Effector memory CD4-positive, alpha-beta T cell (primary cell): ENCODE measurements at regions not wholly inside any gene's neighbourhood (a gene's known extent, or its start where the extent isn't known, plus 50 kb on each side); places are given as distances from the start of the nearest gene placed in this dataset.

Source experiments
- DNase-seq, 3 donors: peaks; one replicate each; pipeline ENCODE4 v3.0.0-alpha.2; 2020
- H3K27ac ChIP-seq: 2 replicates; pipeline ENCODE4 v1.7.0; 2013; ENCODE audit warnings: mild to moderate bottlenecking, low read length, moderate library complexity; ENCODE audit not compliant: insufficient read depth, poor library complexity, severe bottlenecking
- H3K27me3 ChIP-seq: replicated peaks from 2 replicates; pipeline ENCODE4 v1.7.0; 2013; ENCODE audit warnings: mild to moderate bottlenecking, low read length; ENCODE audit not compliant: insufficient read depth, control insufficient read depth, poor library complexity, severe bottlenecking
- H3K36me3 ChIP-seq: 2 replicates; pipeline ENCODE4 v1.7.0; 2013; ENCODE audit warnings: mild to moderate bottlenecking, low read length, moderate library complexity; ENCODE audit not compliant: control insufficient read depth, insufficient read depth
- H3K4me1 ChIP-seq: 2 replicates; pipeline ENCODE4 v1.7.0; 2013; ENCODE audit warnings: low read length, mild to moderate bottlenecking; ENCODE audit not compliant: control insufficient read depth, insufficient read depth, poor library complexity, severe bottlenecking
- H3K4me3 ChIP-seq: 2 replicates; pipeline ENCODE4 v1.7.0; 2013; ENCODE audit warnings: low read length, low read depth, mild to moderate bottlenecking; ENCODE audit not compliant: insufficient read depth, poor library complexity, severe bottlenecking
- H3K9me3 ChIP-seq: 2 replicates; pipeline ENCODE4 v1.7.0; 2013; ENCODE audit warnings: mild to moderate bottlenecking, low read length, moderate library complexity; ENCODE audit not compliant: control insufficient read depth

- H3K27me3 ChIP-seq = no peaks in the 10 kb centered on the region
- no peaks in the 10 kb centered on the region for H3K4me1 ChIP-seq
- no peak for DNase-seq
- H3K36me3 ChIP-seq = no peaks in the 10 kb centered on the region
- H3K27ac ChIP-seq = no peak overlapping the region
- H3K4me3 ChIP-seq = no peak overlapping the region
- no peaks in the 10 kb centered on the region for H3K9me3 ChIP-seq
Observed at GRCh38 chr10:3429676-3430075, 257.1 kb upstream of the PITRM1 start.

GRCh38 chr10:3428826-3429225 is 256.2 kb upstream of the PITRM1 start:
- no peak for DNase-seq
- Histone ChIP-seq H3K36me3 (no peaks in the 10 kb centered on the region), H3K9me3 (no peaks in the 10 kb centered on the region), H3K27ac (no peak overlapping the region), H3K4me3 (no peak overlapping the region), H3K27me3 (no peaks in the 10 kb centered on the region), H3K4me1 (no peaks in the 10 kb centered on the region)

GRCh38 chr10:3427950-3428354 is 255.4 kb upstream of the PITRM1 start:
- no peaks in the 10 kb centered on the region for H3K36me3 ChIP-seq
- H3K27me3 ChIP-seq = no peaks in the 10 kb centered on the region
- no peaks in the 10 kb centered on the region for H3K4me1 ChIP-seq
- H3K4me3 ChIP-seq = no peak overlapping the region
- H3K27ac ChIP-seq = no peak overlapping the region
- DNase-seq = no peak
- no peaks in the 10 kb centered on the region for H3K9me3 ChIP-seq

DNA sequence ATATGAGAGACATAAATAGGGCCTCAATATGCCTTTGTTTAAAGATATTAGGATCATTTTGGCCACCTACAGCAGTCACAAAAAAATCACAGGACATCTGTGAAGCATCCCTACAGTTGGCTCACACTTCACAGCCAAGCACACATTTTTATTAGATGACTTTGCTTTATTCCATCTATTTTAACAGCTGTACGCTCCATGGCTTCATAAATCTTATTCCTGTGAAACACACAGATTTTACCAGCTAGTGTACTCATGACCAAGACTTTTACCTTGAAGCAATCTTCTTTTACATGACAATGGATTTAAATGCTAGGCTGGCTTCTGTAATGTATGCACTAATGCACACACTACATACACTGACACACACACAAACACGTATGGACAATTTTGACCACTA is 254.8 kb upstream of the PITRM1 start:
- no peaks in the 10 kb centered on the region for H3K36me3 ChIP-seq
- no peaks in the 10 kb centered on the region for H3K9me3 ChIP-seq
- no peak overlapping the region for H3K27ac ChIP-seq
- no peaks in the 10 kb centered on the region for H3K27me3 ChIP-seq
- no peaks in the 10 kb centered on the region for H3K4me1 ChIP-seq
- DNase-seq = no peak
- H3K4me3 ChIP-seq = no peak overlapping the region

DNA sequence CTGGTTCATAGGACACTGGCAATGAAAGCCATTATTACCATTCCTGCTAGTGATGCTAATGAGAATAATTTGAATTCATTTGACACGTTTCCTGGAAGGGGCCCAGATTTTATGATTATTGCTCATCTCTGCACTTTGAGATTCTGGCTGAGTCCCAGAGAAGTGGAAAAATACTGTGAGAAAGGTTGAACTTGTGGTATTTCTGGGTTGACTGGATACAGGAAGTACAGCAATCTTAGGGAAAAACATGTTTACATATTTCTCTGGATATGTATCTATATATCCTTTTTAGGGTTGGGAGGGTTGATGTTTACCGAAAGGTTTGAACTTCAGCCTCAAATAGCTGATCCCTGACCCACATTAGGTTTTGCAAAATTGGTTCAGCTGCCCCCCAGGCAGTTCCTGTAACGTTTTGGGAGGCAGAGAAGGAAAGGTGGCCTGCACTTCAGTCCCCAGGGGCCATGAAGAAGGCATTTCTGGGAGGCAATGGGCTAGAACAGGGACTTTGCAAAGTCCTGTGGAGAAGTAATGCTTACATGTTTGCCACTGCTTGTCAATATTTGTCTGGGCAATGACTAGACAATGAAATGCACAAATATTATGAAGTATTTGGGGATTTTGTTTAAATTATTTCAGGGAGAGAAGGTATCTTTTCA is 253.7 kb upstream of the PITRM1 start:
- H3K27me3 ChIP-seq = no peaks in the 10 kb centered on the region
- DNase-seq = no peak
- H3K4me3 ChIP-seq = no peak overlapping the region
- H3K9me3 ChIP-seq = no peaks in the 10 kb centered on the region
- H3K27ac ChIP-seq = no peak overlapping the region
- no peaks in the 10 kb centered on the region for H3K36me3 ChIP-seq
- no peaks in the 10 kb centered on the region for H3K4me1 ChIP-seq

DNA sequence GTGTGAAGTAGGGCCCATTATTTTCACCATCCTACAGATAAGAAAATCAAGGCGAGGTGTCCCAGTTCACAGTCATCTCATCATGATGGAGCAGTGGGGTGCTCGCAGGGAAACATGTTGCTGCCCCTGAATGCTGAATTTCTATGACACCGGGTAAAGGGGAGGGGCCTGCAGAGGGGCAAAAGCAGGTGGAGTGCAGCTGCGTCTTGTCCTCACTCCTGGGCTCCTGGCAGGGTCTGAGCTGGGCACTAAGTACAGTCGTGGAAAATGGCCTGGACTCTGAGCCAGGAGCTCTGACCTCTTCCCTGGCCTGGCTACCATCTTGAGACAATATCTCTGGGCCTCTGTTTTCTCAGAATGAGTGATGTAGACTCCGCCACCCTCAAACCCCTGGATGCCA is 253.1 kb upstream of the PITRM1 start:
- H3K9me3 ChIP-seq = no peaks in the 10 kb centered on the region
- peaks cover under 1% of the 10 kb centered on the region for H3K4me1 ChIP-seq
- H3K36me3 ChIP-seq = no peaks in the 10 kb centered on the region
- H3K4me3 ChIP-seq = no peak overlapping the region
- DNase-seq = no peak
- no peak overlapping the region for H3K27ac ChIP-seq
- H3K27me3 ChIP-seq = no peaks in the 10 kb centered on the region

GRCh38 chr10:3425261-3425660 is 252.7 kb upstream of the PITRM1 start:
- DNase-seq = no peak
- no peaks in the 10 kb centered on the region for H3K27me3 ChIP-seq
- H3K9me3 ChIP-seq = no peaks in the 10 kb centered on the region
- peaks cover 5% of the 10 kb centered on the region for H3K4me1 ChIP-seq
- no peak overlapping the region for H3K27ac ChIP-seq
- H3K4me3 ChIP-seq = no peak overlapping the region
- no peaks in the 10 kb centered on the region for H3K36me3 ChIP-seq

GRCh38 chr10:3424111-3424851 is 251.7 kb upstream of the PITRM1 start:
- H3K27ac ChIP-seq = no peak overlapping the region
- H3K4me3 ChIP-seq = no peak overlapping the region
- H3K4me1 ChIP-seq = peaks cover 11% of the 10 kb centered on the region
- no peak for DNase-seq
- H3K27me3 ChIP-seq = no peaks in the 10 kb centered on the region
- H3K36me3 ChIP-seq = no peaks in the 10 kb centered on the region
- no peaks in the 10 kb centered on the region for H3K9me3 ChIP-seq

- Histone ChIP-seq H3K9me3 (no peaks in the 10 kb centered on the region), H3K4me3 (no peak overlapping the region), H3K27me3 (no peaks in the 10 kb centered on the region), H3K36me3 (no peaks in the 10 kb centered on the region), H3K4me1 (peaks cover 11% of the 10 kb centered on the region), H3K27ac (no peak overlapping the region)
- no peak for DNase-seq
Observed at GRCh38 chr10:3423384-3423783, 250.8 kb upstream of the PITRM1 start.

- Histone ChIP-seq H3K27ac (no peak overlapping the region), H3K4me3 (no peak overlapping the region), H3K27me3 (no peaks in the 10 kb centered on the region), H3K9me3 (no peaks in the 10 kb centered on the region), H3K4me1 (peaks cover 11% of the 10 kb centered on the region), H3K36me3 (no peaks in the 10 kb centered on the region)
- no peak for DNase-seq
Observed at GRCh38 chr10:3422282-3422681, 249.7 kb upstream of the PITRM1 start.
